HepG2 (cell line): ENCODE measurements at regions not wholly inside any gene's neighbourhood (a gene's known extent, or its start where the extent isn't known, plus 50 kb on each side); places are given as distances from the start of the nearest gene placed in this dataset.

Source experiments
- ATAC-seq: fragments of 200-7000 bp; cut with Tn5 transposase; 3 replicates; pipeline ENCODE4 v1.9.1; 2020; ENCODE audit warnings: mild to moderate bottlenecking, moderate library complexity
- BruUV-seq: library from RNA; stranded (reverse); fragments of 400-500 nt; replicated peaks from 2 replicates; lab custom pipeline; 2021; lab: Mats Ljungman, UMichigan
- CTCF ChIA-PET: fragments of 300-600 bp; formaldehyde crosslinking; extraction: SDS; loops from one replicate; lab custom pipeline; 2021; ENCODE audit warnings: low total read pairs, inconsistent platforms, low intra/inter-chr PET ratio; lab: Yijun Ruan, JAX
- POLR2A ChIA-PET: fragments of 350-600 bp; sonication (Branson Sonifier 250); formaldehyde crosslinking; loops from one replicate; lab custom pipeline; 2020; ENCODE audit warnings: antibody characterized with exemption, inconsistent platforms; lab: Yijun Ruan, JAX
- DNase-seq: peaks from one replicate; pipeline ENCODE4 v3.0.0-alpha.2; 2015; ENCODE audit warnings: low spot score
- FAIRE-seq: peaks from 3 replicates; lab custom pipeline; 2011; peaks lifted over from hg19 to GRCh38; lab: Jason Lieb, UNC
- H2AFZ ChIP-seq: one replicate; pipeline ENCODE4 v1.6.1; 2011; ENCODE audit warnings: low read length, inconsistent platforms
- H3K27ac ChIP-seq: fragments of 300-600 bp; 3 replicates; pipeline ENCODE4 v1.8.0; 2011; ENCODE audit warnings: mixed run types, mild to moderate bottlenecking, mixed read lengths, low read length, inconsistent platforms; ENCODE audit not compliant: insufficient read depth; ENCODE audit errors: extremely low read length
- H3K27me3 ChIP-seq, 2 experiments: fragments of 200-600 bp in 1 of 2; 2 replicates in 1 of 2; 3 replicates in 1 of 2; pipeline versions ENCODE4 v1.6.0 to v1.8.0; 2011; ENCODE audit warnings: low read length in 2 of 2, mild to moderate bottlenecking in 2 of 2, moderate library complexity in 2 of 2, inconsistent platforms in 1 of 2; ENCODE audit not compliant: insufficient read depth in 2 of 2, control insufficient read depth in 1 of 2
- H3K36me3 ChIP-seq, 2 experiments: fragments of 200-600 bp in 1 of 2; replicated peaks in 1 of 2; 2 replicates in 1 of 2; 3 replicates in 1 of 2; pipeline versions ENCODE4 v1.5.1 to v1.8.0; 2011; ENCODE audit warnings: low read length in 2 of 2, inconsistent platforms in 1 of 2; ENCODE audit not compliant: insufficient read depth in 2 of 2, control insufficient read depth in 1 of 2
- H3K4me1 ChIP-seq: 2 replicates; pipeline ENCODE4 v1.5.1; 2012; ENCODE audit warnings: low read length, inconsistent platforms; ENCODE audit not compliant: insufficient read depth
- H3K4me2 ChIP-seq: 2 replicates; pipeline ENCODE4 v1.6.0; 2011; ENCODE audit warnings: low read depth, low read length, inconsistent platforms
- H3K4me3 ChIP-seq, 3 experiments: fragments of 200-600 bp in 1 of 3; sonication (generic), shearing (Covaris generic) in 1 of 3; replicated peaks in 1 of 3; 2 replicates each; pipeline ENCODE4 v1.5.1; 2011 to 2016; ENCODE audit warnings: low read length in 3 of 3, inconsistent platforms in 2 of 3, low read depth in 2 of 3, mild to moderate bottlenecking in 2 of 3, control low read depth in 1 of 3, mixed read lengths in 1 of 3; ENCODE audit not compliant: insufficient read depth in 1 of 3
- H3K79me2 ChIP-seq: one replicate; pipeline ENCODE4 v1.6.1; 2011; ENCODE audit warnings: low read length, inconsistent platforms; ENCODE audit not compliant: insufficient read depth
- H3K9ac ChIP-seq: 2 replicates; pipeline ENCODE4 v1.6.0; 2011; ENCODE audit warnings: mild to moderate bottlenecking, low read depth, low read length, inconsistent platforms; ENCODE audit not compliant: insufficient read depth
- H3K9me3 ChIP-seq: 2 replicates; pipeline ENCODE4 v1.5.1; 2012; ENCODE audit warnings: mild to moderate bottlenecking, low read length
- H4K20me1 ChIP-seq: 2 replicates; pipeline ENCODE4 v1.6.0; 2011; ENCODE audit warnings: inconsistent platforms, mild to moderate bottlenecking, low read length, moderate library complexity; ENCODE audit not compliant: insufficient read depth
- MTA1 ChIP-seq: sonication (generic); formaldehyde crosslinking; IDR thresholded peaks from 2 replicates; pipeline ENCODE4 v1.4.0; 2020; ENCODE audit warnings: missing genetic modification reagents, mild to moderate bottlenecking, borderline replicate concordance
- RBM22 ChIP-seq: fragments of 200-400 bp; formaldehyde crosslinking; optimal IDR thresholded peaks from 2 replicates; pipeline ENCODE3; 2017; ENCODE audit warnings: mild to moderate bottlenecking, low read length, moderate library complexity
- WGBS: methylation state at CpG from one replicate; pipeline ENCODE4 v1.1.6; 2017; ENCODE audit warnings: low lambda C conversion rate; 5-methylcytosine and 5-hydroxymethylcytosine counted together
- in situ Hi-C: cut with HindIII; loops from 2 replicates; pipeline ENCODE4 v1.10.0; 2017; ENCODE audit warnings: low pct_unique_long_range_greater_than_20kb; ENCODE audit not compliant: extremely low pct_ligation_motif_present
- intact Hi-C: fragments of 100-400 bp; cut with micrococcal nuclease; formaldehyde crosslinking; loops from one replicate; pipeline ENCODE4 v1.10.0; 2022; ENCODE audit not compliant: unreplicated experiment
- TF ChIP-seq, protein P1 (sequence below): sonication (generic); formaldehyde crosslinking; IDR thresholded peaks from 2 replicates; pipeline ENCODE4 v1.9.0; 2021; ENCODE audit warnings: missing genetic modification reagents, borderline replicate concordance

DNA sequence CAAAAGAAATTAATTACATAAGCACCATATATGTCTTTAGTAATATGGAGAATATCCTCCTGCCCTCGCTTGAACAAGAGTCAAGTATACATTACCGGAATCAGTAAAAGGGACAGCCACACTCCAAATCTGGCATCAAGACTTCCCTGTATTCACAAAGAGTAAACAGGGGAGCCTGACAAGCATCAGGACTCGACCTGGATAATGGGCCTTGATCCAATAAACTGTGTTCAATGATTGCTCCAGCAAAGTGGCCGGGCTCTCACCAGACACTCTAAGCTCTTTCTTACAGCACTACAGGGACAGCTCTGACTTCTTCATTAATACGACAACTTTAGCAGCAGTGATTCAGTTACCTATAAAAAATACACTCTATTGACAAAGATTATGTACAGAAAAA is 307.9 kb upstream of the POU3F2 start:
- no peak overlapping the region for H3K4me3 ChIP-seq
- WGBS = 16% methylated on average over 5 of the region's 5 CpGs
- no peak overlapping the region for H3K27ac ChIP-seq
- H3K9ac ChIP-seq = no peak overlapping the region
- H3K4me2 ChIP-seq = no peak overlapping the region
- FAIRE-seq = no peak
- H3K79me2 ChIP-seq = no peaks in the 10 kb centered on the region
- H3K36me3 ChIP-seq = no peaks in the 10 kb centered on the region
- ChIA-PET CTCF (no interaction called here), POLR2A (no interaction called here)
- H4K20me1 ChIP-seq = no peaks in the 10 kb centered on the region
- H3K27me3 ChIP-seq = no peaks in the 10 kb centered on the region
- H3K4me1 ChIP-seq = no peaks in the 10 kb centered on the region
- no peak for DNase-seq
- H3K9me3 ChIP-seq = no peaks in the 10 kb centered on the region
- no peak for ATAC-seq
- H2AFZ ChIP-seq = no peak overlapping the region
- TF ChIP-seq MTA1 = no peak
- TF ChIP-seq, protein P1, sequence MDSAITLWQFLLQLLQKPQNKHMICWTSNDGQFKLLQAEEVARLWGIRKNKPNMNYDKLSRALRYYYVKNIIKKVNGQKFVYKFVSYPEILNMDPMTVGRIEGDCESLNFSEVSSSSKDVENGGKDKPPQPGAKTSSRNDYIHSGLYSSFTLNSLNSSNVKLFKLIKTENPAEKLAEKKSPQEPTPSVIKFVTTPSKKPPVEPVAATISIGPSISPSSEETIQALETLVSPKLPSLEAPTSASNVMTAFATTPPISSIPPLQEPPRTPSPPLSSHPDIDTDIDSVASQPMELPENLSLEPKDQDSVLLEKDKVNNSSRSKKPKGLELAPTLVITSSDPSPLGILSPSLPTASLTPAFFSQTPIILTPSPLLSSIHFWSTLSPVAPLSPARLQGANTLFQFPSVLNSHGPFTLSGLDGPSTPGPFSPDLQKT = no peak
- in situ Hi-C loops (no loop called here), intact Hi-C loops (no loop called here)
- no TSS peak for BruUV-seq

DNA sequence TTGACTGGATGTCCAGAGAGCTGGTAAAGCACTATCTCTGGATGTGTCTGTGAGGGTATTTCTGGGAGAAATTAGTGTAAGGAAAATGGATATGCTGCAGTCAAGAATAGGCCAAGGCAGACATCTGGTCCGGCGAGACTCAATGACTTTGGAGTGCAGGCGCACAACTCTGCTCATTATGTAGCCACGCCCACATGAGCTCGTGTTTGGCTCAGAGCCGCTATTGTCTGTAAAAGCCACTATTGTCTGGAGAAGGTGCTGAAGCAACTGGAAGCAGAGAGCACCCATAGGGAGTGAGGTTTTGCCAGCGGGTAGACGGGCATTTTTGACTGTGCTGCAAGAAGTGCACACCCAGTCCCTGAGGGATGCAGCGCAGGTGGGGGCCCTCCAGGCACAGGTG is 305.0 kb upstream of the POU3F2 start:
- FAIRE-seq (no peak), DNase-seq (no peak), ATAC-seq (no peak)
- no peak overlapping the region for H3K9ac ChIP-seq
- no peaks in the 10 kb centered on the region for H3K27me3 ChIP-seq
- H3K4me3 ChIP-seq = no peak overlapping the region
- CTCF ChIA-PET = no interaction called here
- in situ Hi-C loops = no loop called here
- no peaks in the 10 kb centered on the region for H4K20me1 ChIP-seq
- WGBS = 51% methylated on average over 8 of the region's 9 CpGs
- TF ChIP-seq RBM22 = no peak
- no peak overlapping the region for H2AFZ ChIP-seq
- BruUV-seq = no TSS peak
- H3K4me1 ChIP-seq = no peaks in the 10 kb centered on the region
- H3K36me3 ChIP-seq = no peaks in the 10 kb centered on the region
- intact Hi-C loops = no loop called here
- no peak overlapping the region for H3K27ac ChIP-seq
- POLR2A ChIA-PET = no interaction called here
- no peaks in the 10 kb centered on the region for H3K79me2 ChIP-seq
- H3K4me2 ChIP-seq = no peak overlapping the region
- H3K9me3 ChIP-seq = no peaks in the 10 kb centered on the region
